ENCODE measurements at regions not wholly inside any gene's neighbourhood (a gene's known extent, or its start where the extent isn't known, plus 50 kb on each side); places are given as distances from the start of the nearest gene placed in this dataset.

DNA sequence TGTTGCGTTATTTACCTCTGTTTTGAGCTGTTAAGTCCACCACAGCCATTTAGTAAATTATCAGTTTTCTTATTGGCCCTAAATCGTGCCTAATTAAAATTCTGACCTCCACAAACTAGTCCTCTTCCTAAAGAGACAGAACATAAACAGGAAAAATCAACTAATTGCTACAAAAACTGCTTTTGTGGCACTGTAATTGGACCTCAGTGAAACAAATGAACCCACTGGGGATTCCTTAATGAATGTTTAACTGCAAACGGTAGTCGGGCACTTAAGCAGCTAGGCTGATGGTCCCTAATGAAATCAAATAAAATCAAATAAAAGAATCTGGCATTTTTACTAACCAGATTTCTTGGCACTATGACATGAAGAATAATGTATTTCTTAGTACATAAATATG is 513.4 kb upstream of the SLC35B3 start:
- TF ChIP-seq, protein P1, sequence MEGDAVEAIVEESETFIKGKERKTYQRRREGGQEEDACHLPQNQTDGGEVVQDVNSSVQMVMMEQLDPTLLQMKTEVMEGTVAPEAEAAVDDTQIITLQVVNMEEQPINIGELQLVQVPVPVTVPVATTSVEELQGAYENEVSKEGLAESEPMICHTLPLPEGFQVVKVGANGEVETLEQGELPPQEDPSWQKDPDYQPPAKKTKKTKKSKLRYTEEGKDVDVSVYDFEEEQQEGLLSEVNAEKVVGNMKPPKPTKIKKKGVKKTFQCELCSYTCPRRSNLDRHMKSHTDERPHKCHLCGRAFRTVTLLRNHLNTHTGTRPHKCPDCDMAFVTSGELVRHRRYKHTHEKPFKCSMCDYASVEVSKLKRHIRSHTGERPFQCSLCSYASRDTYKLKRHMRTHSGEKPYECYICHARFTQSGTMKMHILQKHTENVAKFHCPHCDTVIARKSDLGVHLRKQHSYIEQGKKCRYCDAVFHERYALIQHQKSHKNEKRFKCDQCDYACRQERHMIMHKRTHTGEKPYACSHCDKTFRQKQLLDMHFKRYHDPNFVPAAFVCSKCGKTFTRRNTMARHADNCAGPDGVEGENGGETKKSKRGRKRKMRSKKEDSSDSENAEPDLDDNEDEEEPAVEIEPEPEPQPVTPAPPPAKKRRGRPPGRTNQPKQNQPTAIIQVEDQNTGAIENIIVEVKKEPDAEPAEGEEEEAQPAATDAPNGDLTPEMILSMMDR (IDR thresholded peaks at IDR 0.05; ENCODE audit: low read depth, low read length, missing control alignments) = no peak
- no peak for DNase-seq (ENCODE audit: extremely low read depth, low read depth)
- no peak overlapping the region for H3K4me3 ChIP-seq (replicated peaks; ENCODE audit: low read depth, low read length)

DNA sequence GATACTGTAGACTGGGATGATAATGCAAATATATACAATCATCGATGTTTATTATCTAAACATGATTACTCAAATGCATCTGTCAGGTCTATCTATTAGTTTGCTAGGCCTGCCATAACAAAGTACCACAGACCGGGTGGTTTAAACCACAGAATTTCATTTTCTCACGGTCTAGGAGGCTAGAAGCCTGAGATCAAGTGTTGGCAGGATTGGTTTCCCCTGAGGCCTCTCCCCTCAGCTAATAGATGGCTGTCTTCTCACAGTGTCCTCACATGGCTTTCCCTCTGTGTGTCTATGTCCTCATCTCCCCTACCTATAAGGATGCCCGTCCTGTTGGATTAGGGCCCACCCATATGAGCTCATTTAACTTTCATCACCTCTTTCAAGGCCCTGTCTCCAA is 512.6 kb upstream of the SLC35B3 start:
- DNase-seq (ENCODE audit: extremely low read depth, low read depth) = no peak
- TF ChIP-seq, protein P1 (IDR thresholded peaks at IDR 0.05; ENCODE audit: low read depth, low read length, missing control alignments) = no peak
- H3K4me3 ChIP-seq (replicated peaks; ENCODE audit: low read depth, low read length) = no peak overlapping the region

- no peak overlapping the region for H3K4me3 ChIP-seq (replicated peaks; ENCODE audit: low read depth, low read length)
- no peak for DNase-seq (ENCODE audit: extremely low read depth, low read depth)
- TF ChIP-seq, protein P1 (IDR thresholded peaks at IDR 0.05; ENCODE audit: low read depth, low read length, missing control alignments) = no peak
Observed at GRCh38 chr6:8944548-8944947, 509.2 kb upstream of the SLC35B3 start.

DNA sequence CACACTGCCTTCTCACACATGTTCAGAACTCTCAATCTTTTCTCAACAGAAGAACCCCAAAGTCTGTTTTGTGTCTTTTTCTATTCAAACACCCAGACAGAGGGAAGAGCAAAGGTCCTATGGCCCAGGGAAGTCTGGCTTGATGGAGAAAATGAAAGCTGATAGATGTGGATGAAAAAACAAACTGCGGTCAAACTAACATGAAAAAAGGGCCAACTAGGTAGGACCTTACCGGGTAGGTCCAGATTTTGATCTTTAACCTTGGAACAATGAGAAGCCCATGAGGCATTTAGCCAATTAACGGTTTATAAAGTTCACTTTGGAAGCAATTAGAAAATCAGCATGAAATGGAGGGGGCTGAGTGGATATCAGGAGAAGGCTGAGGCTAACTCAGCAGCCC is 507.7 kb upstream of the SLC35B3 start:
- TF ChIP-seq, protein P1 (IDR thresholded peaks at IDR 0.05; ENCODE audit: low read depth, low read length, missing control alignments) = no peak
- no peak overlapping the region for H3K4me3 ChIP-seq (replicated peaks; ENCODE audit: low read depth, low read length)

GRCh38 chr6:8941577-8941976 is 506.2 kb upstream of the SLC35B3 start:
- no peak overlapping the region for H3K4me3 ChIP-seq (replicated peaks; ENCODE audit: low read depth, low read length)
- TF ChIP-seq, protein P1 (IDR thresholded peaks at IDR 0.05; ENCODE audit: low read depth, low read length, missing control alignments) = no peak
- DNase-seq (ENCODE audit: extremely low read depth, low read depth) = no peak

More for the DNA sequence above, 507.7 kb upstream of the SLC35B3 start:
- DNase-seq (ENCODE audit: extremely low read depth, low read depth) = no peak

DNA sequence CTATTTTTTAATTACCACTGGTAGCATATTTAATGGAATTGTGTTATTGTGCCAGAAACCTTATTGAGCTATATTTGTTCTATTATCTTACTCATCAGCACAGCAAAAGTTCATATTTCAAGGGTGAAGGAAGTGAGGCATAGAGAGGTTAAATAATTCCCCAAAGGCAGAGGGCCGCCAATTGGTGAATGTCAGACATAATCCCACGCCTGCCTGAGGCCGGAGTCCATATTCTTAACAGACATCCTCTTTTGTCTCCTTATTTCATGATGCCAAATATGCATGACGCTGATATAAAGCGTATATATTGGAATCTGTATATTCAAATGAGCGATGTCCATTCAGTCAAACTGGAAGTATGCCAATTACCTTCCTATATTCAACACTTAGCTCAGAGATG is 505.0 kb upstream of the SLC35B3 start:
- TF ChIP-seq, protein P1 (IDR thresholded peaks at IDR 0.05; ENCODE audit: low read depth, low read length, missing control alignments) = no peak
- no peak for DNase-seq (ENCODE audit: extremely low read depth, low read depth)
- H3K4me3 ChIP-seq (replicated peaks; ENCODE audit: low read depth, low read length) = no peak overlapping the region

GRCh38 chr6:8939615-8940014 is 504.3 kb upstream of the SLC35B3 start:
- no peak for DNase-seq (ENCODE audit: extremely low read depth, low read depth)
- TF ChIP-seq, protein P1 (IDR thresholded peaks at IDR 0.05; ENCODE audit: low read depth, low read length, missing control alignments) = no peak
- H3K4me3 ChIP-seq (replicated peaks; ENCODE audit: low read depth, low read length) = no peak overlapping the region
